SK-N-SH treated with all-trans-retinoic acid at 6 μM for 48 hours (cell line): ENCODE measurements at regions not wholly inside any gene's neighbourhood (a gene's known extent, or its start where the extent isn't known, plus 50 kb on each side); places are given as distances from the start of the nearest gene placed in this dataset.

ENCODE experiments used
- ATAC-seq: fragments of 200-7000 bp; cut with Tn5 transposase; 3 replicates; pipeline ENCODE4 v1.9.1; 2020; ENCODE audit warnings: mild to moderate bottlenecking, moderate library complexity
- ARNTL ChIP-seq: fragments of 450-650 bp; formaldehyde crosslinking; IDR thresholded peaks from 2 replicates; pipeline ENCODE4 v1.5.0; 2020; ENCODE audit warnings: low read depth, mild to moderate bottlenecking, moderate library complexity, borderline replicate concordance
- BACH2 ChIP-seq: fragments of 250-450 bp; sonication (Bioruptor Pico); IDR thresholded peaks from 2 replicates; pipeline ENCODE4 v1.9.0; 2021; ENCODE audit warnings: mild to moderate bottlenecking, borderline replicate concordance
- ESRRG ChIP-seq: fragments of 250-450 bp; sonication (Bioruptor Pico); IDR thresholded peaks from 2 replicates; pipeline ENCODE4 v1.6.1; 2021; ENCODE audit warnings: mild to moderate bottlenecking
- GLIS3 ChIP-seq: fragments of 250-450 bp; sonication (Bioruptor Pico); IDR thresholded peaks from 2 replicates; pipeline ENCODE4 v1.5.0; 2020; ENCODE audit warnings: mild to moderate bottlenecking, moderate library complexity
- OSR1 ChIP-seq: fragments of 250-450 bp; sonication (Bioruptor Pico); IDR thresholded peaks from 2 replicates; pipeline ENCODE4 v1.8.0; 2022; ENCODE audit warnings: moderate library complexity, mild to moderate bottlenecking, inconsistent platforms
- RARB ChIP-seq: fragments of 250-450 bp; sonication (Bioruptor Pico); IDR thresholded peaks from 2 replicates; pipeline ENCODE4 v1.8.0; 2021; ENCODE audit warnings: mild to moderate bottlenecking, moderate library complexity
- SNAI2 ChIP-seq: fragments of 250-450 bp; sonication (Bioruptor Pico); IDR thresholded peaks from 2 replicates; pipeline ENCODE4 v1.5.0; 2020; ENCODE audit warnings: mild to moderate bottlenecking, moderate library complexity
- TOX ChIP-seq: fragments of 250-450 bp; sonication (Bioruptor Pico); IDR thresholded peaks from 2 replicates; pipeline ENCODE4 v1.8.0; 2021; ENCODE audit warnings: mild to moderate bottlenecking, moderate library complexity, borderline replicate concordance
- ZC3H10 ChIP-seq: fragments of 250-450 bp; sonication (Bioruptor Pico); IDR thresholded peaks from 2 replicates; pipeline ENCODE4 v1.5.1; 2021; ENCODE audit warnings: mild to moderate bottlenecking, moderate library complexity
- ZFP30 ChIP-seq: fragments of 450-650 bp; formaldehyde crosslinking; IDR thresholded peaks from 2 replicates; pipeline ENCODE4 v1.5.0; 2022; ENCODE audit warnings: mild to moderate bottlenecking, moderate library complexity
- ZNF565 ChIP-seq: fragments of 450-650 bp; formaldehyde crosslinking; conservative IDR thresholded peaks from 2 replicates; pipeline ENCODE4 v1.5.0; 2020; ENCODE audit warnings: low read depth, mild to moderate bottlenecking, moderate library complexity
- ZNF8 ChIP-seq: fragments of 450-650 bp; formaldehyde crosslinking; IDR thresholded peaks from 2 replicates; pipeline ENCODE4 v1.5.0; 2020; ENCODE audit warnings: mild to moderate bottlenecking, moderate library complexity
- TF ChIP-seq, protein P1 (sequence below): fragments of 250-450 bp; sonication (Bioruptor Pico); IDR thresholded peaks from 2 replicates; pipeline ENCODE4 v1.5.0; 2020; ENCODE audit warnings: mild to moderate bottlenecking, moderate library complexity
- TF ChIP-seq, protein P2 (sequence below): fragments of 250-450 bp; sonication (Bioruptor Pico); IDR thresholded peaks from 2 replicates; pipeline ENCODE4 v1.8.0; 2021; ENCODE audit warnings: low read depth, mild to moderate bottlenecking, moderate library complexity, borderline replicate concordance
- TF ChIP-seq, protein P3 (sequence below): fragments of 250-450 bp; sonication (Bioruptor Pico); IDR thresholded peaks from 2 replicates; pipeline ENCODE4 v1.5.1; 2021; ENCODE audit warnings: mild to moderate bottlenecking, moderate library complexity

DNA sequence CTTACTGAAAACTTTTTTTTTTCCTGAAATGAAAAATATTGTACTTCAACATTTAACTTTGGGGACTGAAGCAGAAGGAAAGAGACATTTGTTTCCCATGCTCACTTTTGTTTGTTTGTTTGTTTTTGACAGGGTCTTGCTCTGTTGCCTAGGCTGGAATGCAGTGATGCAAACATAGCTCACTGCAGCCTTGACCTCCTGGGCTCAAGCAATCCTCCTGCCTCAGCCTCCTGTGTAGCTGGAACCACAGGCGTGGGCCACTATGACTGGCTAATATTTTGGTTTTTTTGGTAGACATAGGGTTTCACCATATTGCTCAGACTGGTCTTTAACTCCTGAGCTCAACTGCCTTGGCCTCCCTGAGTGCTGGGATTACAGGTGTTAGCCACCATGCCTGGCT, 70.9 kb upstream of the SPTBN1 start:
- no peak for ATAC-seq
- no peak for TF ChIP-seq ZNF8 (CRISPR knock-in tag)
- no peak for TF ChIP-seq GLIS3 (CRISPR knock-in tag)
- TF ChIP-seq, protein P1, sequence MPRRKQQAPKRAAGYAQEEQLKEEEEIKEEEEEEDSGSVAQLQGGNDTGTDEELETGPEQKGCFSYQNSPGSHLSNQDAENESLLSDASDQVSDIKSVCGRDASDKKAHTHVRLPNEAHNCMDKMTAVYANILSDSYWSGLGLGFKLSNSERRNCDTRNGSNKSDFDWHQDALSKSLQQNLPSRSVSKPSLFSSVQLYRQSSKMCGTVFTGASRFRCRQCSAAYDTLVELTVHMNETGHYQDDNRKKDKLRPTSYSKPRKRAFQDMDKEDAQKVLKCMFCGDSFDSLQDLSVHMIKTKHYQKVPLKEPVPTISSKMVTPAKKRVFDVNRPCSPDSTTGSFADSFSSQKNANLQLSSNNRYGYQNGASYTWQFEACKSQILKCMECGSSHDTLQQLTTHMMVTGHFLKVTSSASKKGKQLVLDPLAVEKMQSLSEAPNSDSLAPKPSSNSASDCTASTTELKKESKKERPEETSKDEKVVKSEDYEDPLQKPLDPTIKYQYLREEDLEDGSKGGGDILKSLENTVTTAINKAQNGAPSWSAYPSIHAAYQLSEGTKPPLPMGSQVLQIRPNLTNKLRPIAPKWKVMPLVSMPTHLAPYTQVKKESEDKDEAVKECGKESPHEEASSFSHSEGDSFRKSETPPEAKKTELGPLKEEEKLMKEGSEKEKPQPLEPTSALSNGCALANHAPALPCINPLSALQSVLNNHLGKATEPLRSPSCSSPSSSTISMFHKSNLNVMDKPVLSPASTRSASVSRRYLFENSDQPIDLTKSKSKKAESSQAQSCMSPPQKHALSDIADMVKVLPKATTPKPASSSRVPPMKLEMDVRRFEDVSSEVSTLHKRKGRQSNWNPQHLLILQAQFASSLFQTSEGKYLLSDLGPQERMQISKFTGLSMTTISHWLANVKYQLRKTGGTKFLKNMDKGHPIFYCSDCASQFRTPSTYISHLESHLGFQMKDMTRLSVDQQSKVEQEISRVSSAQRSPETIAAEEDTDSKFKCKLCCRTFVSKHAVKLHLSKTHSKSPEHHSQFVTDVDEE (CRISPR knock-in tag): no peak
- no peak for TF ChIP-seq TOX (CRISPR knock-in tag)
- TF ChIP-seq, protein P2, sequence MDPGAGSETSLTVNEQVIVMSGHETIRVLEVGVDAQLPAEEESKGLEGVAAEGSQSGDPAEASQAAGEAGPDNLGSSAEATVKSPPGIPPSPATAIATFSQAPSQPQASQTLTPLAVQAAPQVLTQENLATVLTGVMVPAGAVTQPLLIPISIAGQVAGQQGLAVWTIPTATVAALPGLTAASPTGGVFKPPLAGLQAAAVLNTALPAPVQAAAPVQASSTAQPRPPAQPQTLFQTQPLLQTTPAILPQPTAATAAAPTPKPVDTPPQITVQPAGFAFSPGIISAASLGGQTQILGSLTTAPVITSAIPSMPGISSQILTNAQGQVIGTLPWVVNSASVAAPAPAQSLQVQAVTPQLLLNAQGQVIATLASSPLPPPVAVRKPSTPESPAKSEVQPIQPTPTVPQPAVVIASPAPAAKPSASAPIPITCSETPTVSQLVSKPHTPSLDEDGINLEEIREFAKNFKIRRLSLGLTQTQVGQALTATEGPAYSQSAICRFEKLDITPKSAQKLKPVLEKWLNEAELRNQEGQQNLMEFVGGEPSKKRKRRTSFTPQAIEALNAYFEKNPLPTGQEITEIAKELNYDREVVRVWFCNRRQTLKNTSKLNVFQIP (CRISPR knock-in tag): no peak
- no peak for TF ChIP-seq RARB (CRISPR knock-in tag)

DNA sequence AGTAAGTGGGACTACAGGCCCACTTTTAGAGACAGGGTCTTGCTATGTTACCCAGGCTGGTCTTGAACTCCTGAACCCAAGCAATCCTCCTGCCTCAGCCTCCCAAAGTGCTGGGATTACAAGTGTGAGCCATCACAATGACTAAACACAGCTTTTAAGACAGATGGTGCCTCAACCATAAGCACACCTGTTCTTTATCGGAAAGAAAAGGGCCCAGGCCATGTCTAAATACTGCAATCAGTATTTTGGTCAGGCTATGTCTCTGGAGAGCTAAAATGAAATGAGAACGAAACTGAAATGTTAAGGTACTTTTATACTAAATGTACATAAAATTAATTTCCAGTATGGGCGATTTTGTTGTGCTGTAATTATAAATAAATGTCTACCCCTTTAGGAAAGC, 69.5 kb upstream of the SPTBN1 start:
- TF ChIP-seq OSR1 (CRISPR knock-in tag) (no peak), TOX (CRISPR knock-in tag) (no peak), ZFP30 (CRISPR knock-in tag) (no peak), SNAI2 (no peak), ZC3H10 (CRISPR knock-in tag) (no peak), RARB (CRISPR knock-in tag) (no peak), BACH2 (CRISPR knock-in tag) (no peak), ZNF8 (CRISPR knock-in tag) (no peak), ARNTL (CRISPR knock-in tag) (no peak), ZNF565 (no peak)
- TF ChIP-seq, protein P3, sequence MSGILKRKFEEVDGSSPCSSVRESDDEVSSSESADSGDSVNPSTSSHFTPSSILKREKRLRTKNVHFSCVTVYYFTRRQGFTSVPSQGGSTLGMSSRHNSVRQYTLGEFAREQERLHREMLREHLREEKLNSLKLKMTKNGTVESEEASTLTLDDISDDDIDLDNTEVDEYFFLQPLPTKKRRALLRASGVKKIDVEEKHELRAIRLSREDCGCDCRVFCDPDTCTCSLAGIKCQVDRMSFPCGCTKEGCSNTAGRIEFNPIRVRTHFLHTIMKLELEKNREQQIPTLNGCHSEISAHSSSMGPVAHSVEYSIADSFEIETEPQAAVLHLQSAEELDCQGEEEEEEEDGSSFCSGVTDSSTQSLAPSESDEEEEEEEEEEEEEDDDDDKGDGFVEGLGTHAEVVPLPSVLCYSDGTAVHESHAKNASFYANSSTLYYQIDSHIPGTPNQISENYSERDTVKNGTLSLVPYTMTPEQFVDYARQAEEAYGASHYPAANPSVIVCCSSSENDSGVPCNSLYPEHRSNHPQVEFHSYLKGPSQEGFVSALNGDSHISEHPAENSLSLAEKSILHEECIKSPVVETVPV (CRISPR knock-in tag): no peak
- TF ChIP-seq, protein P2 (CRISPR knock-in tag): no peak
- no peak for ATAC-seq

DNA sequence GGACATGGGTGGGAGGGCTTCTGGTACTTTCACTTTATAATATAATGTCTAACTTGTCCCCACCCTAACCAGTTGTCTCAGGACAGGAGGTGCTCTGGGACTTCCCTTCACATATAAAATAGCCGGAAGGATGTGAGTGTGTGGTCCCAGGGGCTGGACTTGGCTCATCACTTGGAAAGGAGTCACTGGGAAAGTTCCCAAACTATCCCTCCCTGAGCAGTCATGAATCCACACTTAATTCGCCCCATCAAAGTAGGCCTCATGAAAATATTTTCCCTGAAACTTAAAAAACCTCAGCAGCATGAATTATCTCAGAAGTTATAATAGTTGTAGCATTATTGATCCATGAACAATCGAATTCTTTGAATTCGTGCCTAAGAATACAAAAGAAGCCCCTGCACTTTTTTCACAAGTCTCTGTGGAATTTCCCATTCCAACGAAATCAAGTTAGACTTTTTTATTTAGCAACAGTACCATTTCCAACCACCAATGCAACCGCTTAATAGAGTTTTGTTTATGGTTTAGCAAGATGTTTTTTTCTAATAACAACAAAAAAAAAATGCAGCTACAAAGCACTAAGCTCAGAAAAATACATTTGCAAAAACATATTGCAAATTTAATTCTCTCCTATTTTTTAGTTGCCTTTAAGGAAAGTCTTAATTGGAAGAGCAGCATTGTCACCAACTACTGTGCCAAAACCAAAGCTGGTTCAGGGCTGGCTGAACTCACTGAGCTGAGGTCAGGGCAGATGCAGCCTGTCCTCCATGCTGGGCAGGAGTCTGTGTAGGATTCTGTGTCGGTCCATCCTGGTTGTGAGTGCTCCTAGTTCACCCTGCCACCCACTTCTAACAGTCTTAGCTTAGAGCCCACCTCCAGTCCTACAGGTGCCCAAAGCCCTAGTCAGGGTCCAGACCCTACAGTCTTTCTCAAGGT, 68.8 kb upstream of the SPTBN1 start:
- ATAC-seq: no peak
- TF ChIP-seq ESRRG: no peak
- TF ChIP-seq TOX (CRISPR knock-in tag): no peak
- TF ChIP-seq ARNTL (CRISPR knock-in tag): no peak
- TF ChIP-seq, protein P1 (CRISPR knock-in tag): no peak
- TF ChIP-seq, protein P2 (CRISPR knock-in tag): no peak
- no peak for TF ChIP-seq OSR1 (CRISPR knock-in tag)
- no peak for TF ChIP-seq GLIS3 (CRISPR knock-in tag)
